22Rv1 (cell line): ENCODE measurements at regions not wholly inside any gene's neighbourhood (a gene's known extent, or its start where the extent isn't known, plus 50 kb on each side); places are given as distances from the start of the nearest gene placed in this dataset.

Source experiments
- ZFX ChIP-seq: fragments of 450-650 bp; IDR thresholded peaks from 2 replicates; pipeline ENCODE4 v1.6.1; 2017; ENCODE audit warnings: antibody characterized with exemption, borderline replicate concordance
- TF ChIP-seq, protein P1 (sequence below): fragments of 450-650 bp; IDR thresholded peaks from 2 replicates; pipeline ENCODE4 v1.5.1; 2017; ENCODE audit warnings: mild to moderate bottlenecking

DNA sequence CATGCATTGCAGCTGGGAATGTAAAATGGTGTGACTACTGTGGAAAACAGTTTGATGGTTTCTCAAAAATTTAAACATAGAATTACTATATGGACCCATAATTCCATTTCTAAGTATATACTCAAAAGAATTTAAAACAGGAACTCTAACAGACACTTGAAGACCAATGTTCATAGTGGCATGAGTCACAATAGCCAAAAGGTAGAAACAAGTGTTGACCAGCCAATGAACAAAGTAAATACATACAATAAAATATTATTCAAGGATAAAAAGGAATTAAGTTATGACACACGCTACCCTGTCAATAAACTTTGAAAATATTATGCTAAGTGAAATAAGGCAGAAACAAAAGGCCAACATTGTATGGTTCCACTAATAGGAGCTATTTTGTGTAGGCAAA, 357.4 kb upstream of the IL12A start:
- TF ChIP-seq, protein P1, sequence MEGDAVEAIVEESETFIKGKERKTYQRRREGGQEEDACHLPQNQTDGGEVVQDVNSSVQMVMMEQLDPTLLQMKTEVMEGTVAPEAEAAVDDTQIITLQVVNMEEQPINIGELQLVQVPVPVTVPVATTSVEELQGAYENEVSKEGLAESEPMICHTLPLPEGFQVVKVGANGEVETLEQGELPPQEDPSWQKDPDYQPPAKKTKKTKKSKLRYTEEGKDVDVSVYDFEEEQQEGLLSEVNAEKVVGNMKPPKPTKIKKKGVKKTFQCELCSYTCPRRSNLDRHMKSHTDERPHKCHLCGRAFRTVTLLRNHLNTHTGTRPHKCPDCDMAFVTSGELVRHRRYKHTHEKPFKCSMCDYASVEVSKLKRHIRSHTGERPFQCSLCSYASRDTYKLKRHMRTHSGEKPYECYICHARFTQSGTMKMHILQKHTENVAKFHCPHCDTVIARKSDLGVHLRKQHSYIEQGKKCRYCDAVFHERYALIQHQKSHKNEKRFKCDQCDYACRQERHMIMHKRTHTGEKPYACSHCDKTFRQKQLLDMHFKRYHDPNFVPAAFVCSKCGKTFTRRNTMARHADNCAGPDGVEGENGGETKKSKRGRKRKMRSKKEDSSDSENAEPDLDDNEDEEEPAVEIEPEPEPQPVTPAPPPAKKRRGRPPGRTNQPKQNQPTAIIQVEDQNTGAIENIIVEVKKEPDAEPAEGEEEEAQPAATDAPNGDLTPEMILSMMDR, result no peak
- no peak for TF ChIP-seq ZFX
